Upper lobe of right lung (tissue), 1 donor: ENCODE measurements at regions not wholly inside any gene's neighbourhood (a gene's known extent, or its start where the extent isn't known, plus 50 kb on each side); places are given as distances from the start of the nearest gene placed in this dataset.
"Not testable (repeated sequence)": the region's sequence is repeated elsewhere in the genome, so short reads cannot be mapped to it uniquely, and the experiment has no call there.

Experiments
- ATAC-seq: fragments of 200-7000 bp; cut with Tn5 transposase; one replicate; pipeline ENCODE4 v1.9.1; 2020; ENCODE audit warnings: mild to moderate bottlenecking, moderate library complexity
- DNase-seq: peaks from one replicate; pipeline ENCODE4 v3.0.0-alpha.2; 2020
- H3K27ac ChIP-seq: fragments of 200-600 bp; one replicate; pipeline ENCODE4 v1.8.0; 2022
- H3K27me3 ChIP-seq: fragments of 200-600 bp; one replicate; pipeline ENCODE4 v1.8.0; 2022; ENCODE audit warnings: mild to moderate bottlenecking
- H3K36me3 ChIP-seq: fragments of 200-600 bp; one replicate; pipeline ENCODE4 v1.8.0; 2022
- H3K4me1 ChIP-seq: fragments of 200-600 bp; one replicate; pipeline ENCODE4 v1.8.0; 2022
- H3K4me3 ChIP-seq: fragments of 200-600 bp; one replicate; pipeline ENCODE4 v1.8.0; 2022; ENCODE audit warnings: mild to moderate bottlenecking
- H3K9me3 ChIP-seq: fragments of 200-600 bp; one replicate; pipeline ENCODE4 v1.8.0; 2022
- CTCF ChIP-seq: fragments of 200-600 bp; IDR thresholded peaks from one replicate; pipeline ENCODE4 v1.8.0; 2022; ENCODE audit warnings: antibody characterized with exemption
- intact Hi-C: fragments of 100-400 bp; cut with DNase I; formaldehyde crosslinking; loops from one replicate; pipeline ENCODE4 v1.11.0; 2022
- donor health status: DM: no; HTN: yes; CAD: no; lungs with severe emphysema.

GRCh38 chr3:147299656-147300055 lies 106.7 kb downstream of the ZIC4 start:
- H3K4me1 ChIP-seq: no peaks in the 10 kb centered on the region
- no peak for ATAC-seq
- no peaks in the 10 kb centered on the region for H3K36me3 ChIP-seq
- TF ChIP-seq CTCF: no peak
- no peak overlapping the region for H3K4me3 ChIP-seq
- intact Hi-C loops: no loop called here
- no peaks in the 10 kb centered on the region for H3K27me3 ChIP-seq
- no peaks in the 10 kb centered on the region for H3K9me3 ChIP-seq
- no peak for DNase-seq
- no peak overlapping the region for H3K27ac ChIP-seq

GRCh38 chr3:147298511-147298982 lies 107.8 kb downstream of the ZIC4 start:
- Histone ChIP-seq H3K9me3 (no peaks in the 10 kb centered on the region), H3K4me1 (no peaks in the 10 kb centered on the region), H3K27ac (no peak overlapping the region), H3K36me3 (no peaks in the 10 kb centered on the region), H3K4me3 (no peak overlapping the region), H3K27me3 (no peaks in the 10 kb centered on the region)
- TF ChIP-seq CTCF: no peak
- intact Hi-C loops: no loop called here
- DNase-seq (no peak), ATAC-seq (no peak)

- Histone ChIP-seq H3K27me3 (no peaks in the 10 kb centered on the region), H3K4me1 (no peaks in the 10 kb centered on the region), H3K27ac (no peak overlapping the region), H3K36me3 (no peaks in the 10 kb centered on the region), H3K4me3 (no peak overlapping the region), H3K9me3 (no peaks in the 10 kb centered on the region)
- no peak for ATAC-seq
- no peak for DNase-seq
- TF ChIP-seq CTCF: no peak
- intact Hi-C loops: no loop called here
These were observed 108.5 kb downstream of the ZIC4 start for GRCh38 chr3:147297761-147298350.

GRCh38 chr3:147287370-147287769 lies 119.0 kb downstream of the ZIC4 start:
- H3K27ac ChIP-seq, H3K4me3 ChIP-seq, intact Hi-C loops, DNase-seq, ATAC-seq, H3K27me3 ChIP-seq, H3K36me3 ChIP-seq, H3K9me3 ChIP-seq, H3K4me1 ChIP-seq: not testable (repeated sequence)

- no peak for ATAC-seq
- DNase-seq: no peak
- intact Hi-C loops: no loop called here
- no peak for TF ChIP-seq CTCF
- H3K27me3 ChIP-seq: no peaks in the 10 kb centered on the region
- H3K4me3 ChIP-seq: no peak overlapping the region
- no peaks in the 10 kb centered on the region for H3K36me3 ChIP-seq
- no peak overlapping the region for H3K27ac ChIP-seq
- no peaks in the 10 kb centered on the region for H3K4me1 ChIP-seq
- no peaks in the 10 kb centered on the region for H3K9me3 ChIP-seq
These were observed 136.4 kb downstream of the ZIC4 start for GRCh38 chr3:147269907-147270306.

- H3K4me3 ChIP-seq: no peak overlapping the region
- H3K9me3 ChIP-seq: no peaks in the 10 kb centered on the region
- H3K4me1 ChIP-seq: no peaks in the 10 kb centered on the region
- ATAC-seq: no peak
- intact Hi-C loops: no loop called here
- TF ChIP-seq CTCF: no peak
- no peak for DNase-seq
- no peaks in the 10 kb centered on the region for H3K36me3 ChIP-seq
- no peaks in the 10 kb centered on the region for H3K27me3 ChIP-seq
- H3K27ac ChIP-seq: no peak overlapping the region
These were observed 138.9 kb downstream of the ZIC4 start for GRCh38 chr3:147267434-147267833.
